ENCODE measurements at regions not wholly inside any gene's neighbourhood (a gene's known extent, or its start where the extent isn't known, plus 50 kb on each side); places are given as distances from the start of the nearest gene placed in this dataset.

GRCh38 chr1:175862408-175862807 lies 119.0 kb upstream of the TNR start:
- H2AFZ ChIP-seq (ENCODE audit: low read depth, low read length), result no peak overlapping the region
- H3K27ac ChIP-seq (ENCODE audit: low read depth, low read length), result no peak overlapping the region
- Mint-ChIP-seq H3K27ac (ENCODE audit: unreplicated experiment) (no peak overlapping the region), H3K4me3 (ENCODE audit: unreplicated experiment) (no peak overlapping the region), H3K4me1 (ENCODE audit: low read depth, unreplicated experiment) (no peaks in the 10 kb centered on the region), H3K27me3 (ENCODE audit: low read depth, unreplicated experiment) (peaks cover 22% of the 10 kb centered on the region), H3K36me3 (ENCODE audit: low read depth, unreplicated experiment) (no peaks in the 10 kb centered on the region), H3K9me3 (ENCODE audit: unreplicated experiment) (no peaks in the 10 kb centered on the region)
- H3K36me3 ChIP-seq (ENCODE audit: insufficient read depth, low read length), result no peaks in the 10 kb centered on the region
- H3K9me3 ChIP-seq (ENCODE audit: insufficient read depth, low read depth, low read length), result no peaks in the 10 kb centered on the region
- H3K4me2 ChIP-seq (ENCODE audit: low read length), result no peak overlapping the region
- no peaks in the 10 kb centered on the region for H3K79me2 ChIP-seq (ENCODE audit: insufficient read depth, low read length)
- FAIRE-seq (no peak), DNase-seq (ENCODE audit: low read depth) (no peak)
- H3K9ac ChIP-seq (ENCODE audit: low read length), result no peak overlapping the region
- no peak overlapping the region for H3K4me3 ChIP-seq (ENCODE audit: insufficient read depth, low read depth, low read length)
- H3K27me3 ChIP-seq (ENCODE audit: insufficient read depth, low read length), result no peaks in the 10 kb centered on the region
- no peaks in the 10 kb centered on the region for H4K20me1 ChIP-seq (ENCODE audit: insufficient read depth, low read length)
- no peak for TF ChIP-seq CTCF (IDR thresholded peaks at IDR 0.05; ENCODE audit: insufficient read depth, low read depth, low read length)
- TF ChIP-seq EZH2 (IDR thresholded peaks at IDR 0.05; ENCODE audit: insufficient read depth, low read length), result no peak
- H3K4me1 ChIP-seq (ENCODE audit: insufficient read depth, low read length), result no peaks in the 10 kb centered on the region

GRCh38 chr1:175861626-175862367 lies 118.4 kb upstream of the TNR start:
- H3K27me3 ChIP-seq (ENCODE audit: insufficient read depth, low read length), result no peaks in the 10 kb centered on the region
- H3K9ac ChIP-seq (ENCODE audit: low read length), result no peak overlapping the region
- no peak overlapping the region for H2AFZ ChIP-seq (ENCODE audit: low read depth, low read length)
- no peaks in the 10 kb centered on the region for H3K36me3 ChIP-seq (ENCODE audit: insufficient read depth, low read length)
- H3K4me3 ChIP-seq (ENCODE audit: insufficient read depth, low read depth, low read length), result no peak overlapping the region
- no peak for FAIRE-seq
- H3K27ac ChIP-seq (ENCODE audit: low read depth, low read length), result no peak overlapping the region
- no peaks in the 10 kb centered on the region for H3K4me1 ChIP-seq (ENCODE audit: insufficient read depth, low read length)
- TF ChIP-seq CTCF (IDR thresholded peaks at IDR 0.05; ENCODE audit: insufficient read depth, low read depth, low read length), result no peak
- TF ChIP-seq EZH2 (IDR thresholded peaks at IDR 0.05; ENCODE audit: insufficient read depth, low read length), result no peak
- H3K4me2 ChIP-seq (ENCODE audit: low read length), result no peak overlapping the region
- Mint-ChIP-seq H3K4me3 (ENCODE audit: unreplicated experiment) (no peak overlapping the region), H3K9me3 (ENCODE audit: unreplicated experiment) (no peaks in the 10 kb centered on the region), H3K27ac (ENCODE audit: unreplicated experiment) (no peak overlapping the region), H3K4me1 (ENCODE audit: low read depth, unreplicated experiment) (no peaks in the 10 kb centered on the region), H3K27me3 (ENCODE audit: low read depth, unreplicated experiment) (peaks cover 24% of the 10 kb centered on the region), H3K36me3 (ENCODE audit: low read depth, unreplicated experiment) (no peaks in the 10 kb centered on the region)
- no peaks in the 10 kb centered on the region for H3K9me3 ChIP-seq (ENCODE audit: insufficient read depth, low read depth, low read length)
- no peaks in the 10 kb centered on the region for H3K79me2 ChIP-seq (ENCODE audit: insufficient read depth, low read length)
- no peak for DNase-seq (ENCODE audit: low read depth)
- no peaks in the 10 kb centered on the region for H4K20me1 ChIP-seq (ENCODE audit: insufficient read depth, low read length)

- Histone ChIP-seq H3K36me3 (ENCODE audit: insufficient read depth, low read length) (no peaks in the 10 kb centered on the region), H3K4me2 (ENCODE audit: low read length) (no peak overlapping the region), H3K9me3 (ENCODE audit: insufficient read depth, low read depth, low read length) (no peaks in the 10 kb centered on the region), H3K27ac (ENCODE audit: low read depth, low read length) (no peak overlapping the region), H3K27me3 (ENCODE audit: insufficient read depth, low read length) (no peaks in the 10 kb centered on the region), H3K4me1 (ENCODE audit: insufficient read depth, low read length) (no peaks in the 10 kb centered on the region), H4K20me1 (ENCODE audit: insufficient read depth, low read length) (no peaks in the 10 kb centered on the region), H3K9ac (ENCODE audit: low read length) (no peak overlapping the region), H3K79me2 (ENCODE audit: insufficient read depth, low read length) (no peaks in the 10 kb centered on the region), H2AFZ (ENCODE audit: low read depth, low read length) (no peak overlapping the region), H3K4me3 (ENCODE audit: insufficient read depth, low read depth, low read length) (no peak overlapping the region)
- Mint-ChIP-seq H3K27ac (ENCODE audit: unreplicated experiment) (no peak overlapping the region), H3K4me1 (ENCODE audit: low read depth, unreplicated experiment) (no peaks in the 10 kb centered on the region), H3K9me3 (ENCODE audit: unreplicated experiment) (peaks cover 5% of the 10 kb centered on the region), H3K36me3 (ENCODE audit: low read depth, unreplicated experiment) (no peaks in the 10 kb centered on the region), H3K4me3 (ENCODE audit: unreplicated experiment) (no peak overlapping the region), H3K27me3 (ENCODE audit: low read depth, unreplicated experiment) (peaks cover 28% of the 10 kb centered on the region)
- DNase-seq (ENCODE audit: low read depth), result no peak
- TF ChIP-seq EZH2 (IDR thresholded peaks at IDR 0.05; ENCODE audit: insufficient read depth, low read length) (no peak), CTCF (IDR thresholded peaks at IDR 0.05; ENCODE audit: insufficient read depth, low read depth, low read length) (no peak)
- FAIRE-seq, result no peak
Observed at GRCh38 chr1:175857756-175858155, 114.4 kb upstream of the TNR start.
